ENCODE measurements at regions not wholly inside any gene's neighbourhood (a gene's known extent, or its start where the extent isn't known, plus 50 kb on each side); places are given as distances from the start of the nearest gene placed in this dataset.

GRCh38 chr2:7858624-7859023 is 823.2 kb upstream of the ID2 start:
- Histone ChIP-seq H2BK12ac (ENCODE audit: low read length in 2 of 2) (no peak overlapping the region), H2BK15ac (ENCODE audit: low read depth, poor library complexity, severe bottlenecking) (no peak overlapping the region), H2AK5ac (ENCODE audit: low read length, severe bottlenecking) (no peak overlapping the region), H3K36me3 (ENCODE audit: control insufficient read depth in 1 of 2, insufficient read depth in 2 of 2, low read depth in 1 of 2, low read length in 2 of 2) (no peaks in the 10 kb centered on the region), H2BK120ac (ENCODE audit: low read depth, low read length) (no peak overlapping the region), H3K9me3 (ENCODE audit: control insufficient read depth, low read length) (no peaks in the 10 kb centered on the region), H3K4me3 (ENCODE audit: insufficient read depth in 1 of 2, low read depth in 1 of 2, low read length in 2 of 2) (no peak overlapping the region), H3K4ac (ENCODE audit: low read depth in 1 of 2, low read length in 2 of 2) (no peak overlapping the region), H3K9ac (ENCODE audit: low read length) (no peak overlapping the region), H3K27me3 (ENCODE audit: control insufficient read depth in 1 of 2, insufficient read depth in 1 of 2, low read length in 2 of 2) (no peaks in the 10 kb centered on the region), H3K4me2 (ENCODE audit: low read length, poor library complexity, severe bottlenecking) (no peak overlapping the region), H4K8ac (ENCODE audit: low read length) (no peak overlapping the region), H3K4me1 (ENCODE audit: control insufficient read depth, insufficient read depth, low read depth, low read length) (peaks cover 3% of the 10 kb centered on the region), H2BK5ac (ENCODE audit: low read depth, low read length, poor library complexity, severe bottlenecking) (no peak overlapping the region), H4K91ac (ENCODE audit: low read length) (no peak overlapping the region), H3K18ac (ENCODE audit: low read depth in 1 of 2, low read length in 2 of 2) (no peak overlapping the region), H2AFZ (ENCODE audit: low read depth, low read length) (no peak overlapping the region), H3K23ac (ENCODE audit: low read length in 2 of 2) (no peak overlapping the region), H3K79me1 (replicated peaks; ENCODE audit: low read length, poor library complexity, severe bottlenecking) (no peaks in the 10 kb centered on the region), H3K27ac (ENCODE audit: low read length, poor library complexity, severe bottlenecking) (no peak overlapping the region), H3K14ac (ENCODE audit: low read length in 2 of 2) (no peak overlapping the region)
- DNase-seq = peak; percentile 18
- WGBS = no CpG with 5 or more reads among the region's 2 CpGs

- Histone ChIP-seq H3K9ac (ENCODE audit: low read length) (no peak overlapping the region), H2AFZ (ENCODE audit: low read depth, low read length) (no peak overlapping the region), H3K36me3 (ENCODE audit: control insufficient read depth in 1 of 2, insufficient read depth in 2 of 2, low read depth in 1 of 2, low read length in 2 of 2) (no peaks in the 10 kb centered on the region), H3K27me3 (ENCODE audit: control insufficient read depth in 1 of 2, insufficient read depth in 1 of 2, low read length in 2 of 2) (no peaks in the 10 kb centered on the region), H3K9me3 (ENCODE audit: control insufficient read depth, low read length) (no peaks in the 10 kb centered on the region), H2BK15ac (ENCODE audit: low read depth, poor library complexity, severe bottlenecking) (no peak overlapping the region), H3K79me1 (replicated peaks; ENCODE audit: low read length, poor library complexity, severe bottlenecking) (no peaks in the 10 kb centered on the region), H2BK12ac (ENCODE audit: low read length in 2 of 2) (no peak overlapping the region), H2AK5ac (ENCODE audit: low read length, severe bottlenecking) (no peak overlapping the region), H4K8ac (ENCODE audit: low read length) (no peak overlapping the region), H3K23ac (ENCODE audit: low read length in 2 of 2) (no peak overlapping the region), H3K18ac (ENCODE audit: low read depth in 1 of 2, low read length in 2 of 2) (no peak overlapping the region), H3K27ac (ENCODE audit: low read length, poor library complexity, severe bottlenecking) (no peak overlapping the region), H2BK5ac (ENCODE audit: low read depth, low read length, poor library complexity, severe bottlenecking) (no peak overlapping the region), H4K91ac (ENCODE audit: low read length) (no peak overlapping the region), H2BK120ac (ENCODE audit: low read depth, low read length) (no peak overlapping the region), H3K4me1 (ENCODE audit: control insufficient read depth, insufficient read depth, low read depth, low read length) (peaks cover 3% of the 10 kb centered on the region), H3K4ac (ENCODE audit: low read depth in 1 of 2, low read length in 2 of 2) (no peak overlapping the region), H3K14ac (ENCODE audit: low read length in 2 of 2) (no peak overlapping the region), H3K4me2 (ENCODE audit: low read length, poor library complexity, severe bottlenecking) (no peak overlapping the region), H3K4me3 (ENCODE audit: insufficient read depth in 1 of 2, low read depth in 1 of 2, low read length in 2 of 2) (no peak overlapping the region)
- DNase-seq = no peak
- WGBS = 82% methylated on average over 2 of the region's 2 CpGs
These were observed 821.2 kb upstream of the ID2 start for GRCh38 chr2:7860693-7861092.

GRCh38 chr2:7861910-7862702 is 819.8 kb upstream of the ID2 start:
- Histone ChIP-seq H3K9me3 (ENCODE audit: control insufficient read depth, low read length) (no peaks in the 10 kb centered on the region), H3K27me3 (ENCODE audit: control insufficient read depth in 1 of 2, insufficient read depth in 1 of 2, low read length in 2 of 2) (no peaks in the 10 kb centered on the region), H4K91ac (ENCODE audit: low read length) (no peak overlapping the region), H2BK5ac (ENCODE audit: low read depth, low read length, poor library complexity, severe bottlenecking) (no peak overlapping the region), H3K4ac (ENCODE audit: low read depth in 1 of 2, low read length in 2 of 2) (no peak overlapping the region), H3K27ac (ENCODE audit: low read length, poor library complexity, severe bottlenecking) (no peak overlapping the region), H4K8ac (ENCODE audit: low read length) (no peak overlapping the region), H3K4me2 (ENCODE audit: low read length, poor library complexity, severe bottlenecking) (no peak overlapping the region), H3K23ac (ENCODE audit: low read length in 2 of 2) (no peak overlapping the region), H2AK5ac (ENCODE audit: low read length, severe bottlenecking) (no peak overlapping the region), H2AFZ (ENCODE audit: low read depth, low read length) (no peak overlapping the region), H3K9ac (ENCODE audit: low read length) (no peak overlapping the region), H3K4me1 (ENCODE audit: control insufficient read depth, insufficient read depth, low read depth, low read length) (peaks cover 3% of the 10 kb centered on the region), H2BK120ac (ENCODE audit: low read depth, low read length) (no peak overlapping the region), H3K18ac (ENCODE audit: low read depth in 1 of 2, low read length in 2 of 2) (no peak overlapping the region), H3K36me3 (ENCODE audit: control insufficient read depth in 1 of 2, insufficient read depth in 2 of 2, low read depth in 1 of 2, low read length in 2 of 2) (no peaks in the 10 kb centered on the region), H3K79me1 (replicated peaks; ENCODE audit: low read length, poor library complexity, severe bottlenecking) (no peaks in the 10 kb centered on the region), H2BK15ac (ENCODE audit: low read depth, poor library complexity, severe bottlenecking) (no peak overlapping the region), H3K14ac (ENCODE audit: low read length in 2 of 2) (no peak overlapping the region), H3K4me3 (ENCODE audit: insufficient read depth in 1 of 2, low read depth in 1 of 2, low read length in 2 of 2) (no peak overlapping the region), H2BK12ac (ENCODE audit: low read length in 2 of 2) (no peak overlapping the region)
- DNase-seq = no peak
- WGBS = 85% methylated on average over 8 of the region's 8 CpGs

GRCh38 chr2:7866104-7866503 is 815.8 kb upstream of the ID2 start:
- Histone ChIP-seq H3K4me1 (ENCODE audit: control insufficient read depth, insufficient read depth, low read depth, low read length) (no peaks in the 10 kb centered on the region), H3K79me1 (replicated peaks; ENCODE audit: low read length, poor library complexity, severe bottlenecking) (no peaks in the 10 kb centered on the region), H2BK12ac (ENCODE audit: low read length in 2 of 2) (no peak overlapping the region), H4K91ac (ENCODE audit: low read length) (no peak overlapping the region), H3K4me2 (ENCODE audit: low read length, poor library complexity, severe bottlenecking) (no peak overlapping the region), H3K9me3 (ENCODE audit: control insufficient read depth, low read length) (no peaks in the 10 kb centered on the region), H2AFZ (ENCODE audit: low read depth, low read length) (no peak overlapping the region), H3K36me3 (ENCODE audit: control insufficient read depth in 1 of 2, insufficient read depth in 2 of 2, low read depth in 1 of 2, low read length in 2 of 2) (no peaks in the 10 kb centered on the region), H3K4ac (ENCODE audit: low read depth in 1 of 2, low read length in 2 of 2) (no peak overlapping the region), H3K4me3 (ENCODE audit: insufficient read depth in 1 of 2, low read depth in 1 of 2, low read length in 2 of 2) (no peak overlapping the region), H2AK5ac (ENCODE audit: low read length, severe bottlenecking) (no peak overlapping the region), H3K23ac (ENCODE audit: low read length in 2 of 2) (no peak overlapping the region), H3K9ac (ENCODE audit: low read length) (no peak overlapping the region), H2BK5ac (ENCODE audit: low read depth, low read length, poor library complexity, severe bottlenecking) (no peak overlapping the region), H4K8ac (ENCODE audit: low read length) (no peak overlapping the region), H2BK15ac (ENCODE audit: low read depth, poor library complexity, severe bottlenecking) (no peak overlapping the region), H3K14ac (ENCODE audit: low read length in 2 of 2) (no peak overlapping the region), H3K27me3 (ENCODE audit: control insufficient read depth in 1 of 2, insufficient read depth in 1 of 2, low read length in 2 of 2) (no peaks in the 10 kb centered on the region), H3K18ac (ENCODE audit: low read depth in 1 of 2, low read length in 2 of 2) (no peak overlapping the region), H2BK120ac (ENCODE audit: low read depth, low read length) (no peak overlapping the region), H3K27ac (ENCODE audit: low read length, poor library complexity, severe bottlenecking) (no peak overlapping the region)
- no peak for DNase-seq
- WGBS = 100% methylated on average over 2 of the region's 3 CpGs

Data from mesenchymal stem cell (in vitro differentiated cells and primary cell).